ENCODE measurements at regions not wholly inside any gene's neighbourhood (a gene's known extent, or its start where the extent isn't known, plus 50 kb on each side); places are given as distances from the start of the nearest gene placed in this dataset.

DNA sequence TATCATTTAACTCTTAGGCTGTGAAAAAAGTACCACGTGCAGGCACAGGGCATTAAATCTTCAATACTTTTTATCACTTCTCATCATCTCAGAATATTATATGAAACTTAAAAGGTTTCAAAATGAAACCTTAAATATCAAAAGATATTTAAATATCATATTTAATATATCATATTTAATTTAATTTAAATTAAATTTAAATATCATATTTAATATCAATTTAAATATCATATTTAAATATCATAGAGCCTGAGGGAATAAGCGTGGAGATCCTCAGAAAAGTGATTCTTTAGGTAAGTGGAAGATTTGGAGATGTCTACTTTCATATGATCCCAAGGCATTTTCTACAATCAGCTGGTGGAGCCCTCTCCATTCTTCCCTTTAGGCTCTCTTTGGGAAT lies 716.6 kb downstream of the OTOL1 start:
- Histone ChIP-seq H3K4me1 (no peaks in the 10 kb centered on the region), H3K4me3 (no peak overlapping the region), H3K4me2 (no peak overlapping the region), H3K27ac (no peak overlapping the region), H3K9me3 (no peaks in the 10 kb centered on the region)
- ChIA-PET CTCF (no interaction called here), POLR2A (no interaction called here)
- TF ChIP-seq, protein P1, sequence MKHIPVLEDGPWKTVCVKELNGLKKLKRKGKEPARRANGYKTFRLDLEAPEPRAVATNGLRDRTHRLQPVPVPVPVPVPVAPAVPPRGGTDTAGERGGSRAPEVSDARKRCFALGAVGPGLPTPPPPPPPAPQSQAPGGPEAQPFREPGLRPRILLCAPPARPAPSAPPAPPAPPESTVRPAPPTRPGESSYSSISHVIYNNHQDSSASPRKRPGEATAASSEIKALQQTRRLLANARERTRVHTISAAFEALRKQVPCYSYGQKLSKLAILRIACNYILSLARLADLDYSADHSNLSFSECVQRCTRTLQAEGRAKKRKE (CRISPR knock-in tag; IDR thresholded peaks at IDR 0.05; ENCODE audit: low read depth), result no peak
- no peak for ATAC-seq
- no peak for FAIRE-seq
- no peak for DNase-seq (ENCODE audit: low read depth in 1 of 2, low spot score in 1 of 2)
- 65% methylated on average over 2 of the region's 2 CpGs for WGBS (ENCODE audit: missing lambda C conversion rate)

GRCh38 chr3:162213956-162214355 lies 717.3 kb downstream of the OTOL1 start:
- TF ChIP-seq ESRRA (IDR thresholded peaks at IDR 0.05; ENCODE audit: borderline replicate concordance, low read length) (no peak), ZSCAN20 (CRISPR knock-in tag; IDR thresholded peaks at IDR 0.05) (no peak), PHF8 (IDR thresholded peaks at IDR 0.05; ENCODE audit: borderline replicate concordance, low read depth) (no peak), HES2 (IDR thresholded peaks at IDR 0.05) (no peak), NPAS2 (CRISPR knock-in tag; IDR thresholded peaks at IDR 0.05; ENCODE audit: borderline replicate concordance) (no peak), SMC3 (IDR thresholded peaks at IDR 0.05) (no peak), KDM5A (IDR thresholded peaks at IDR 0.05) (no peak), ELK1 (IDR thresholded peaks at IDR 0.05; ENCODE audit: low read depth, low read length) (no peak), FOSL2 (IDR thresholded peaks at IDR 0.05) (no peak), FOSL2 (CRISPR knock-in tag; IDR thresholded peaks at IDR 0.05) (no peak), EP300 (IDR thresholded peaks at IDR 0.05) (no peak)
- Histone ChIP-seq H3K9me3 (no peaks in the 10 kb centered on the region), H3K4me1 (no peaks in the 10 kb centered on the region), H3K4me2 (no peak overlapping the region), H3K27ac (no peak overlapping the region), H3K4me3 (no peak overlapping the region)
- 74% methylated on average over 3 of the region's 3 CpGs for WGBS (ENCODE audit: missing lambda C conversion rate)
- POLR2A ChIA-PET, result no interaction called here
- FAIRE-seq (no peak), DNase-seq (ENCODE audit: low read depth in 1 of 2, low spot score in 1 of 2) (no peak), ATAC-seq (no peak)
- CTCF ChIA-PET, result no interaction called here

GRCh38 chr3:162217647-162218046 lies 721.0 kb downstream of the OTOL1 start:
- no peak overlapping the region for H3K4me2 ChIP-seq
- ChIA-PET CTCF (no interaction called here), POLR2A (no interaction called here)
- no peaks in the 10 kb centered on the region for H3K4me1 ChIP-seq
- no peak for TF ChIP-seq ZC3H11A (IDR thresholded peaks at IDR 0.05)
- TF ChIP-seq SMC3 (IDR thresholded peaks at IDR 0.05), result no peak
- no peak for TF ChIP-seq CHD2 (IDR thresholded peaks at IDR 0.05; ENCODE audit: low read length, partially characterized antibody)
- TF ChIP-seq CHD4 (IDR thresholded peaks at IDR 0.05; ENCODE audit: borderline replicate concordance), result no peak
- no peak for TF ChIP-seq FOXS1 (CRISPR knock-in tag; IDR thresholded peaks at IDR 0.05)
- FAIRE-seq (no peak), ATAC-seq (no peak), DNase-seq (ENCODE audit: low read depth in 1 of 2, low spot score in 1 of 2) (no peak)
- 60% methylated on average over 1 of the region's 1 CpG for WGBS (ENCODE audit: missing lambda C conversion rate)
- no peak overlapping the region for H3K4me3 ChIP-seq
- H3K9me3 ChIP-seq, result no peaks in the 10 kb centered on the region
- no peak overlapping the region for H3K27ac ChIP-seq

- TF ChIP-seq ESRRA (IDR thresholded peaks at IDR 0.05; ENCODE audit: borderline replicate concordance, low read length), result no peak
- no peak for TF ChIP-seq HOXA7 (CRISPR knock-in tag; IDR thresholded peaks at IDR 0.05)
- no peak for TF ChIP-seq CEBPB (IDR thresholded peaks at IDR 0.05)
- TF ChIP-seq MAFK (IDR thresholded peaks at IDR 0.05; ENCODE audit: partially characterized antibody), result no peak
- no peak for TF ChIP-seq JUN (IDR thresholded peaks at IDR 0.05)
- TF ChIP-seq RNF2 (IDR thresholded peaks at IDR 0.05; ENCODE audit: borderline replicate concordance, low read depth), result no peak
- no peak for TF ChIP-seq NR3C1 (IDR thresholded peaks at IDR 0.05)
- no peak for TF ChIP-seq MAZ (IDR thresholded peaks at IDR 0.05; ENCODE audit: borderline replicate concordance, low read depth, low read length)
- no peak for TF ChIP-seq RCOR1 (IDR thresholded peaks at IDR 0.05; ENCODE audit: low read depth, low read length)
- TF ChIP-seq ELK1 (IDR thresholded peaks at IDR 0.05; ENCODE audit: low read depth, low read length), result no peak
- TF ChIP-seq JUNB (IDR thresholded peaks at IDR 0.05), result no peak
- no peak for TF ChIP-seq POLR2AphosphoS2 (conservative IDR thresholded peaks at IDR 0.05; ENCODE audit: low read length)
- DNase-seq (ENCODE audit: low read depth in 1 of 2, low spot score in 1 of 2) (no peak), FAIRE-seq (no peak), ATAC-seq (no peak)
- Histone ChIP-seq H3K4me1 (no peaks in the 10 kb centered on the region), H3K9me3 (no peaks in the 10 kb centered on the region), H3K4me2 (no peak overlapping the region), H3K27ac (no peak overlapping the region), H3K4me3 (no peak overlapping the region)
- POLR2A ChIA-PET, result no interaction called here
- WGBS (ENCODE audit: missing lambda C conversion rate), result 81% methylated on average over 4 of the region's 4 CpGs
- CTCF ChIA-PET, result no interaction called here
Observed at GRCh38 chr3:162218479-162218878, 721.9 kb downstream of the OTOL1 start.

All from A549 (cell line).